Fibroblast of pulmonary artery (primary cell): ENCODE measurements at regions not wholly inside any gene's neighbourhood (a gene's known extent, or its start where the extent isn't known, plus 50 kb on each side); places are given as distances from the start of the nearest gene placed in this dataset.

ENCODE experiments used
- DNase-seq: peaks from one replicate; pipeline ENCODE4 v3.0.0-alpha.2; 2010; ENCODE audit warnings: low read depth
- H3K4me3 ChIP-seq: replicated peaks from 2 replicates; pipeline ENCODE4 v1.5.1; 2011; ENCODE audit warnings: low read depth, mild to moderate bottlenecking, control low read depth, low read length, moderate library complexity
- CTCF ChIP-seq: IDR thresholded peaks from 2 replicates; pipeline ENCODE4 v1.5.1; 2011; ENCODE audit warnings: mild to moderate bottlenecking, control low read depth, low read length, inconsistent platforms; ENCODE audit errors: missing control alignments

GRCh38 chr3:106929081-106929480 lies 448.2 kb upstream of the CCDC54 start:
- no peak for DNase-seq
- no peak for TF ChIP-seq CTCF
- no peak overlapping the region for H3K4me3 ChIP-seq

DNA sequence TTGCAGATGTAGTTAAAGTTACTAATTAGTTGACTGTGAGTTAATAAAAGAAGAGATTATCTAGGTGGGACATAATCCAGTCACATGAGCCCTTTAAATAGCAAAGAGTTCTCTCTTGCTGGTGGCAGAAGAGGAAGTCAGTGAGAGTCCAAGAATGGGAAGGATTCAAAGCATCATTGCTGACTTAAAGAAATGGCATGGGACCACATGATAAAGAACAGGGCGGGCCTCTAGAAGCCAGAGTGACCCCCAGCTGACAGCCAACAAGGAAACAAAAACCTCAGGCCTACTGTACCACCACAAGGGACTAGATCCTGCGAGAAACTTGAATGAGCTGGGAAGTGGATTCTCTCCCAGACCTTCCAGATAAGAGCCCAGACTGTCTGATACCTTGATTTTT lies 447.2 kb upstream of the CCDC54 start:
- no peak for TF ChIP-seq CTCF
- DNase-seq = no peak
- no peak overlapping the region for H3K4me3 ChIP-seq

- TF ChIP-seq CTCF = no peak
- H3K4me3 ChIP-seq = no peak overlapping the region
- no peak for DNase-seq
Measured at GRCh38 chr3:106931904-106932303, 445.3 kb upstream of the CCDC54 start.

- no peak for DNase-seq
- no peak overlapping the region for H3K4me3 ChIP-seq
- no peak for TF ChIP-seq CTCF
Measured at GRCh38 chr3:106936337-106936736, 440.9 kb upstream of the CCDC54 start.

DNA sequence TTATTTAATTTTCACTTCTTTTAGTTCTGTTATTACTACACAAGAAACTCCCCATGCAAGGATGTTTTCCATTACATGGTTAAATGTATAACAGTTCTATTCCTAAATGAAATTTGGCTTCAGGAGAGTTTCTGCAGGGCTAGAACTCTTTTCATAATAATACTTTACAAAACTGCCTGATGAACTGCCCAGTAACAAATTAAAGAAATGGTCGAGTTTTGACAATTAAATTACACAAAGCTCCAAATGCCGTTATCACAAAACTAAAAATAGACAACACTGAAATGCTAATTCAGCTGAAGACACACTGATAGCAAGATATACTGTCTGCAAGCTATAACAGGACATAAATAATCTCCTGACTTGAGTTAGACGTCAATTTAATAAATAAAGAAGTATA lies 435.2 kb upstream of the CCDC54 start:
- H3K4me3 ChIP-seq = no peak overlapping the region
- DNase-seq = no peak
- no peak for TF ChIP-seq CTCF

GRCh38 chr3:106943071-106943470 lies 434.2 kb upstream of the CCDC54 start:
- TF ChIP-seq CTCF = no peak
- peak; percentile 17 for DNase-seq
- no peak overlapping the region for H3K4me3 ChIP-seq

- peak; percentile 4 for DNase-seq
Measured at GRCh38 chr3:106945435-106945834, 431.8 kb upstream of the CCDC54 start.

More at GRCh38 chr3:106945435-106945834, 431.8 kb upstream of the CCDC54 start:
- TF ChIP-seq CTCF = no peak
- no peak overlapping the region for H3K4me3 ChIP-seq
